GM23338 (cell line): ENCODE measurements at regions not wholly inside any gene's neighbourhood (a gene's known extent, or its start where the extent isn't known, plus 50 kb on each side); places are given as distances from the start of the nearest gene placed in this dataset.

ENCODE experiments used
- ATAC-seq: fragments of 200-7000 bp; cut with Tn5 transposase; 3 replicates; pipeline ENCODE4 v1.9.1; 2020
- DNase-seq: peaks from one replicate; pipeline ENCODE4 v3.0.0-alpha.2; 2015; ENCODE audit warnings: low spot score
- H2AFZ ChIP-seq: fragments of 200-600 bp; sonication (generic); 2 replicates; pipeline ENCODE4 v1.8.0; 2016; ENCODE audit warnings: antibody characterized with exemption, mild to moderate bottlenecking, moderate library complexity
- H3F3A ChIP-seq: fragments of 200-600 bp; sonication (generic); replicated peaks from 2 replicates; pipeline ENCODE4 v1.8.0; 2017; ENCODE audit warnings: antibody characterized with exemption, mixed run types, low read depth
- H3K27ac ChIP-seq: fragments of 200-600 bp; sonication (generic); 2 replicates; pipeline ENCODE4 v1.6.1; 2016; ENCODE audit warnings: low read depth
- H3K27me3 ChIP-seq: fragments of 200-600 bp; sonication (generic); 2 replicates; pipeline ENCODE4 v1.8.0; 2016; ENCODE audit warnings: mild to moderate bottlenecking, mixed run types, moderate library complexity; ENCODE audit not compliant: insufficient read depth
- H3K36me3 ChIP-seq: fragments of 200-600 bp; sonication (generic); 2 replicates; pipeline ENCODE4 v1.8.0; 2016; ENCODE audit warnings: mild to moderate bottlenecking; ENCODE audit not compliant: insufficient read depth
- H3K4me1 ChIP-seq: fragments of 200-600 bp; sonication (generic); 2 replicates; pipeline ENCODE4 v1.8.0; 2016; ENCODE audit warnings: mild to moderate bottlenecking, moderate library complexity; ENCODE audit not compliant: insufficient read depth
- H3K4me2 ChIP-seq: fragments of 200-600 bp; sonication (generic); 2 replicates; pipeline ENCODE4 v1.7.1; 2017; ENCODE audit warnings: mixed run types
- H3K4me3 ChIP-seq: fragments of 200-600 bp; sonication (generic); 2 replicates; pipeline ENCODE4 v1.6.1; 2016; ENCODE audit warnings: mixed run types
- H3K79me2 ChIP-seq: fragments of 200-600 bp; sonication (generic); replicated peaks from 2 replicates; pipeline ENCODE4 v1.8.0; 2017; ENCODE audit warnings: mild to moderate bottlenecking; ENCODE audit not compliant: insufficient read depth
- H3K9me2 ChIP-seq: fragments of 200-600 bp; sonication (generic); 2 replicates; pipeline ENCODE4 v1.8.0; 2017; ENCODE audit not compliant: insufficient read depth
- H4K20me1 ChIP-seq: fragments of 200-600 bp; sonication (generic); replicated peaks from 2 replicates; pipeline ENCODE4 v1.8.0; 2017; ENCODE audit warnings: mild to moderate bottlenecking; ENCODE audit not compliant: insufficient read depth
- H3K27ac Mint-ChIP-seq: 2 replicates; pipeline ENCODE4 v1.8.0; 2020; ENCODE audit warnings: inconsistent platforms, mild to moderate bottlenecking, moderate library complexity, mixed read lengths
- H3K27me3 Mint-ChIP-seq: 3 replicates; pipeline ENCODE4 v1.8.0; 2022; ENCODE audit warnings: low read depth, mild to moderate bottlenecking, moderate library complexity, mixed read lengths, inconsistent platforms; ENCODE audit not compliant: insufficient read depth, poor library complexity
- H3K36me3 Mint-ChIP-seq: 3 replicates; pipeline ENCODE4 v1.8.0; 2021; ENCODE audit warnings: low read depth, mild to moderate bottlenecking, inconsistent platforms, moderate library complexity, mixed read lengths
- H3K4me1 Mint-ChIP-seq: 3 replicates; pipeline ENCODE4 v1.8.0; 2020; ENCODE audit warnings: mild to moderate bottlenecking, inconsistent platforms, mixed read lengths
- H3K4me3 Mint-ChIP-seq: 3 replicates; pipeline ENCODE4 v1.8.0; 2021; ENCODE audit warnings: moderate library complexity, mild to moderate bottlenecking, inconsistent platforms, mixed read lengths
- H3K9me3 Mint-ChIP-seq: 3 replicates; pipeline ENCODE4 v1.8.0; 2020; ENCODE audit warnings: moderate library complexity, mild to moderate bottlenecking, inconsistent platforms, mixed read lengths
- CTCF ChIP-seq, 2 experiments: fragments of 200-600 bp in 1 of 2; sonication (generic) in 1 of 2; conservative IDR thresholded peaks; 2 replicates each; pipeline versions ENCODE4 v1.5.1 to v1.6.1; 2016 to 2017; ENCODE audit warnings: antibody characterized with exemption in 2 of 2, low read depth in 2 of 2, mild to moderate bottlenecking in 2 of 2, moderate library complexity in 1 of 2
- EZH2 ChIP-seq: fragments of 200-600 bp; sonication (generic); IDR thresholded peaks from one replicate; pipeline ENCODE4 v1.8.0; 2017; ENCODE audit warnings: antibody characterized with exemption, mild to moderate bottlenecking, low read depth; ENCODE audit not compliant: unreplicated experiment
- JUNB ChIP-seq: IDR thresholded peaks from one replicate; pipeline ENCODE4 v1.6.1; 2016; ENCODE audit warnings: antibody characterized with exemption; ENCODE audit not compliant: unreplicated experiment
- NANOG ChIP-seq: IDR thresholded peaks from 2 replicates; pipeline ENCODE4 v1.6.1; 2016; ENCODE audit warnings: antibody characterized with exemption, borderline replicate concordance
- STAT1 ChIP-seq: IDR thresholded peaks from one replicate; pipeline ENCODE4 v1.6.1; 2016; ENCODE audit warnings: antibody characterized with exemption; ENCODE audit not compliant: unreplicated experiment
- ZNF114 ChIP-seq: fragments of 250-450 bp; sonication (Bioruptor Pico); IDR thresholded peaks from 2 replicates; pipeline ENCODE4 v1.5.0; 2020; ENCODE audit warnings: mild to moderate bottlenecking, moderate library complexity
- ZNF462 ChIP-seq: fragments of 250-450 bp; sonication (Bioruptor Pico); IDR thresholded peaks from 2 replicates; pipeline ENCODE4 v1.5.0; 2020; ENCODE audit warnings: mild to moderate bottlenecking, moderate library complexity
- TF ChIP-seq, protein P1 (sequence below): IDR thresholded peaks from 2 replicates; pipeline ENCODE4 v1.6.1; 2016; ENCODE audit warnings: antibody characterized with exemption

DNA sequence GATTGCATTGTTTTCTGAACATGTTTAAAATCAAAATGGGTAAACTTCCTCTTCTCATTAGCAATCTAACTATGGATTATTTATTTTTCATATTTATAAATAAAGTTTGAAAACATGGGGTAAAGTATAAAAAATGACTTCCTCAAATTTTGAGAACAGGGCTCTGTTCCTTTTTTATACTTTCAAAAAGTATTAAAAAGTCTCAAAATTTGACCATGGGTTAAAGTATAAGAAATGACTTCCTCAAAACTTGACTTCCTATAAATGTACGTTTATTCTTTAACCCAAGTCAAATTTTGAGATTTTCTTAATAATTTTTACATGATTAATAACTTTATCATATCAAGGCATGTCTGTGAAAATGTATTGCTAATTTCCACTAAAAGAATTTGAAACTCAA lies 512.4 kb downstream of the GALR1 start (continued):
- TF ChIP-seq ZNF462, result no peak

DNA sequence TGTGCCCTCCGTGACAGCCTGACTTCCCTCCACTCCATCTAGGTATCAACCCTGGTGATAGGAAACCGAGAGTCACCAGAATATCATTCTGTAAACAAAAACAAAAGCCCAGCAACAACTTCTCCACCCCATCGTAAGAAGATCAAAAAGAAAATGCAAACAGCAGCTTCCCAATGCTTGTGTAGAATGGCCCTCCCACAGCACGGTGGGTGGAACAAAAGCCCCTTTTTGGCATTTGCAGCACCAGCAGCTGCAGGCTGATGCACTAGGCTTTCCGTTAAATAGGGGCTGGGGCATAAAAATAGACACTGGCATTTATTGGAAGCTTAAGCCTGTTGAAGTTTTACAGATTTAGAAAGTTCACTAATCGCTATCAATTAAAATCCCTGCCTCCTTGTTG lies 513.0 kb downstream of the GALR1 start:
- peaks cover 10% of the 10 kb centered on the region for H3K27me3 Mint-ChIP-seq
- no peaks in the 10 kb centered on the region for H4K20me1 ChIP-seq
- no peak overlapping the region for H3K4me2 ChIP-seq
- peaks cover 8% of the 10 kb centered on the region; the same call in 1 of the 2 replicates for H3K4me1 ChIP-seq
- H3K4me3 Mint-ChIP-seq, result no peak overlapping the region
- DNase-seq, result no peak
- peaks cover 58% of the 10 kb centered on the region for H3K9me3 Mint-ChIP-seq
- peaks cover 24% of the 10 kb centered on the region for H3K4me1 Mint-ChIP-seq
- 0 out of 2 replicates have a peak, but pooled peaks cover 6% of the 10 kb centered on the region for H3F3A ChIP-seq
- no peaks in the 10 kb centered on the region for H3K36me3 ChIP-seq
- H3K27ac Mint-ChIP-seq, result no peak overlapping the region
- no peaks in the 10 kb centered on the region for H3K9me2 ChIP-seq
- peaks cover 29% of the 10 kb centered on the region for H3K36me3 Mint-ChIP-seq
- ATAC-seq, result peak; percentile 49
- no peaks in the 10 kb centered on the region for H3K79me2 ChIP-seq
- no peak overlapping the region for H3K27ac ChIP-seq
- no peak overlapping the region for H2AFZ ChIP-seq
- no peaks in the 10 kb centered on the region for H3K27me3 ChIP-seq
- H3K4me3 ChIP-seq, result no peak overlapping the region
- TF ChIP-seq CTCF (conservative IDR thresholded peaks at IDR 0.05; ENCODE audit: low read depth in 2 of 2) (no peak), STAT1 (no peak), EZH2 (no peak), JUNB (no peak), NANOG (no peak), ZNF114 (no peak)
- TF ChIP-seq, protein P1, sequence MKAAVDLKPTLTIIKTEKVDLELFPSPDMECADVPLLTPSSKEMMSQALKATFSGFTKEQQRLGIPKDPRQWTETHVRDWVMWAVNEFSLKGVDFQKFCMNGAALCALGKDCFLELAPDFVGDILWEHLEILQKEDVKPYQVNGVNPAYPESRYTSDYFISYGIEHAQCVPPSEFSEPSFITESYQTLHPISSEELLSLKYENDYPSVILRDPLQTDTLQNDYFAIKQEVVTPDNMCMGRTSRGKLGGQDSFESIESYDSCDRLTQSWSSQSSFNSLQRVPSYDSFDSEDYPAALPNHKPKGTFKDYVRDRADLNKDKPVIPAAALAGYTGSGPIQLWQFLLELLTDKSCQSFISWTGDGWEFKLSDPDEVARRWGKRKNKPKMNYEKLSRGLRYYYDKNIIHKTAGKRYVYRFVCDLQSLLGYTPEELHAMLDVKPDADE, result no peak
